Ecto neural progenitor cell (in vitro differentiated cells): ENCODE measurements at regions not wholly inside any gene's neighbourhood (a gene's known extent, or its start where the extent isn't known, plus 50 kb on each side); places are given as distances from the start of the nearest gene placed in this dataset.
"Not testable (repeated sequence)": the region's sequence is repeated elsewhere in the genome, so short reads cannot be mapped to it uniquely, and the experiment has no call there.

Experiments
- DNase-seq: peaks from one replicate; pipeline ENCODE4 v3.0.0-alpha.2; 2018; ENCODE audit warnings: low spot score

- no peak for DNase-seq
Measured at GRCh38 chr14:71240171-71240570, 332.9 kb downstream of the PCNX1 start.

DNA sequence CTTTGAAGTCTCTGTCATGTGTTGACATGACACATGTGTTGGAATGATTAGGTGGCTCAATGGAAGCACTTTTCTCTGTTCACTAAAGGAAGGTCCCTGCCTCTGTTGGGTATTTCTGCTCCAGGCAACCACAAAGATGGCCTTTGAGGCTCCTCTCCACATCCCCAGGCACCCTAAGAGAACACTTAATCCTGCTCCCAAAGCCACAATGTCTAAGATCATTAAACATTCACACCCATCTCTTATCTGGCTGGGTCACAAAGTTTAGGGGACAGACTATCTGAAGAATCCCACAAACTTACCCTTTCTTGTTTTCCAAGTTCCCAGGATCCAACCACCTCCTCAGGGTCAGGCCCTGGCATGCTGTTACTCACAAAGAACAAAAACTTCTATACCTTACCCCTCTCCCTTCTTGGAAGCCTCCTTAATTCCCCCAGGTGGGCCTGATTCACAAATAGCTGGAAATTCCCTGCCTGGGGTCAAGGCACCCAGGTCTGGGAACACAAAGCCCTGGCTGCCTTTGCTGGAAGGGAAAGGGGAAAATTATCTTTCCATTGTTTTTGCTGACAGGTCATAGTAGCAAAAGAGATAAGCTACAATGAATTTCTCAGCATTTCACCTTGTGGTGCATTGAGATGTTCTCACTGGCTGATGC lies 333.7 kb downstream of the PCNX1 start:
- no peak for DNase-seq

DNA sequence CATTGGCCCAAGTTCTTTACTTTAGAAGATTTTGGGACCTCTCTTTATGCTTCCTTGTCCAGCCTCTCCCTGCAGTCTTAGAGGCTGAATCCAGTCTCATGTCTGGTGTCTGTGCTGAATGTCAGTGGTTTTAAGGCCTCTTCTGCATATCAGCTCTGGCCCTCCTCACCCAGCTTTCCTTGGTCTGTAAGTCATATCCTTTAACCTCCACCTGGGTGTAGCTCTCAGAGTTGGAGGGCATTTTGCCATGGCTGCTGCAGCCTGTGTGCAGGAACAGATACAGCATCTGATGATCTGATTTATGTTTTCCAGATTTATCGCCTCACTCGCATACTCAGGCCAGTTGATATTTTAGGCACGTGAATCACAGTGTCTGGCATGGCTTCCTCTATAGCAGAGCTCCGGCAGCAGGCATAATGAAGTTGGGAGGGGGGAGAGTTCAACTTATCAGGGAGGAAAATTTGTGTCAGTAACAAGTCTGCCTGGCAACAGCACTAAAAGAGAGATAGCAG lies 335.0 kb downstream of the PCNX1 start:
- no peak for DNase-seq

DNA sequence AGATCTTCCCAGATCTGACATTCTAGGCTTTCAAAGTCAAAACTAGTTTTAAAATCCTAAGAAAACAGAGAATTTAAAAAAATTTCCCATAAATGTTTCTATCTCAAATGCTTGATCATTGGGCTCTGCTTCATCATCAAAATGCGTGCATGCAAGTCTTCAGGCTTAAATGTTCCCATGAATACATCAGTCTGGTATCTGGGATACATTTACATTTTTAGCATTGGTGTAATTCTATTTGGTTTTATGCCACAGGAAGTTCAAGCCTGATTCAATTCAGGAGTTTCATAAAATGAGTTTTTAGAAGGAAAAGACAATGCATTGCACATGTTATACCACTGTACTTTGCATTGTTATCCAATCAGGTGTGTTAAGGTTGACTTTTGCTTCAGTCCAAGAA lies 336.4 kb downstream of the PCNX1 start:
- DNase-seq, result no peak

GRCh38 chr14:71244341-71244740 lies 337.1 kb downstream of the PCNX1 start:
- DNase-seq, result no peak

DNA sequence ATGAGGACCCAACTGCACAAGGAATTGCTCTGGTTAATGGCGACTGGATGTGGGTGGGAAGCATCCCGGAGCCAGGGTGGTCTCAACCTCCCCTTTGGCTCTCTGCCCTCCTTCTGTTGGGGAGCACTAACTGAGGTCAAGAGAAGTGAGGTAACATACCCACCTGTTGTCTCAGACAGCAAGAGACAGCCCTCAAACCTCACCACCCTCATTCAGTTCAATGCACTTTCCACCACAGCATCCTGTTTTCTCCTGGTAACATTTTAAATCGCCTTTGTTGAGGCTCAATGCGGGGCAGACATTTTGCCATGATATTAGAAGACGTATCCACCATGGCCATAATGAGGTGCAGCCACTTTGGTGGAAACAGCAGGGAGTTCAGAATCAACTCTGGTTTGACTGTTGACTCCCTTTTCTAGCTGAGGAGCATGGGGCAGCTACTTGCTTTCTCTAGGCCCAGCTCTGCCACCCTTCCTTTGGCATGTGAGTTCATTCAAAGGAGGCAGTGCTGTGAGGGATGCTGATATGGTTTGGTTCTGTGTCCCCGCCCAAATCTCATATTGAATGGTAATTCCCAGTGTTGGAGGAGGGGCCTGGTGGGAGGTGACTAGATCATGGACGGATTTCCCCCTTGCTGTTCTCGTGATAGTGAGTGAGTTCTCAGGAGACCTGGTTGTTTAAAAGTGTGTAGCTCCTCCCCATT lies 338.6 kb downstream of the PCNX1 start:
- no peak for DNase-seq

DNA sequence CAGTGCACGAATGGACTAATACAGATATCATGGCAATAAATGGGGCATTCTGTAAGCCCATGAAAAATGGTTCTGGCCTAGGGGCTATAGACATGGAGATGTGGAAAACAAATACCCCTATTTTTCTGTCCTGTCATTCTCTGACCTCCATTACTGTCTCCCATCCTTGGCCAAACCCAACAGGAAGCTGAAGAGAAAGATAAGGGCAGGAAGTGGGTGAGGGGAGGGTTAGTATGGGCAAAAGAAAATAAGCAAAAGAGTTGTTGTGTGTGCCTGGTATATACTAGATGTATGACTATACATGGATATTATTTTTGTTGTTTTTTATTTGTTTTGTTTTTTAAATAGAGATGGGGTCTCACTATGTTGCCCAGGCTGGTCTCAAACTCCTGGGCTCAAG lies 339.3 kb downstream of the PCNX1 start:
- no peak for DNase-seq

- no peak for DNase-seq
Measured at GRCh38 chr14:71247106-71247505, 339.8 kb downstream of the PCNX1 start.

DNA sequence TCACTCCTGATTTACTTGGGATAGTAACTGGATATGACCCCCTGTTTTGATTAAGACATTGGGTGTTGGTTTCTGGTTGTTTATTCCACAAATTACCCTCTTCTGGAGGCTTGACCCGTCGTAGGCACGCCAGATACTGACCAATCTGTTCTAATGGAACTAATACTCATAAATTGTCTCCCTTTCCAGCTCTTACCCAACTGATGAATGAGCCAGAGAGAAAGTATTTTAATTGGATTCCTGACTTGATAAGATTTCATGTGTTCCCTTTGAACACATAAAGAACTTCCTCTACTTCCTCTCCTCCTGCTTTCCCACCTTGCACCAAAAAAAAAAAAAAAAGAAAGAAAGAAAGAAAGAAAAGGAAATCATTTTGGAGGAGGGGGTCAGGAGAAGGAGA lies 340.9 kb downstream of the PCNX1 start:
- DNase-seq, result no peak

- DNase-seq, result no peak
Measured at GRCh38 chr14:71250347-71250746, 343.1 kb downstream of the PCNX1 start.

GRCh38 chr14:71250791-71251190 lies 343.5 kb downstream of the PCNX1 start:
- DNase-seq, result no peak

GRCh38 chr14:71254091-71254719 lies 346.9 kb downstream of the PCNX1 start:
- not testable (repeated sequence) for DNase-seq

GRCh38 chr14:71261206-71261605 lies 353.9 kb downstream of the PCNX1 start:
- DNase-seq, result no peak

DNA sequence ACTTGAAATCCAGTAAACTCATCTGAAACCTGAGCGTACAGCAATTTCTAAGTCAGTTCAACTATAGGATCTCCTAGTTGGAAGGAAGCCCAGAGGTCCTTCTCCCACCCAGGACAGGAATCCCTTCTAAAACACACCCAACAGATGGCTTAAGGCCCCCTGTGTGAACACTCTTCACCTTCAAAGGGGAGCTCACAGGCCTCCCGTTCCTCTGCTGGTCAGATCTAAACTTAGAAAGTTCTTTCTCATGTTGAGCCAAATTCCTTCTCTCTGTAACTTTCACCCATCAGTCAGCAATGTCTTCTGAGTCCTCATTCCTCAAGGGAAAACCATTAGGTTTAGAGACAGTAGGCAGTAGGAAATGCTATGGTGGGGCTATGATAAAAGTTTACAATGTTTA lies 355.2 kb downstream of the PCNX1 start:
- DNase-seq, result no peak

- no peak for DNase-seq
Measured at GRCh38 chr14:71264260-71264659, 357.0 kb downstream of the PCNX1 start.

DNA sequence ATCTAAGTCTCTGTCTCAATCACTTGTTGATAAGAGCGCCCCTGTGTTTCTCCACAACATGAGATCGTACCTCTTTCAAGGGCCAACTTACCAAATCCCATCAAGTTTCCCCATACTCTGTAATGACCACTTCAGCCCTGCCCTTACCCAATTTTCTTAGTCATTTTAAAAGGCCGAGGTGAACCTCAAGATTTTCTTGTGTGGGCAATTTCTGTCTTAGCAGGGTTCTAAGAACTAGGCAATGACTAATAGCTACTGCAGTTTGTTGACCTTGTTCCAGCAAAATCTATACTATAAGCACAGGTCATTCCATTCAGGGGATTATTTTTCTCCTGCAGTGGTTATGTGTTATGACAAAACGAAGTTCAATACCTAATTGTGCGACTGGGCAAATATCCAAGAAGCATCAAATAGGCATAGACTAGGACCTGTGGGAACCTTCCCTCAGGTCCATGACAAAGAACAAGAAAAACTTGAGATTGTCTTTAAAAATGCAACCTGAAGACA lies 359.8 kb downstream of the PCNX1 start:
- no peak for DNase-seq

DNA sequence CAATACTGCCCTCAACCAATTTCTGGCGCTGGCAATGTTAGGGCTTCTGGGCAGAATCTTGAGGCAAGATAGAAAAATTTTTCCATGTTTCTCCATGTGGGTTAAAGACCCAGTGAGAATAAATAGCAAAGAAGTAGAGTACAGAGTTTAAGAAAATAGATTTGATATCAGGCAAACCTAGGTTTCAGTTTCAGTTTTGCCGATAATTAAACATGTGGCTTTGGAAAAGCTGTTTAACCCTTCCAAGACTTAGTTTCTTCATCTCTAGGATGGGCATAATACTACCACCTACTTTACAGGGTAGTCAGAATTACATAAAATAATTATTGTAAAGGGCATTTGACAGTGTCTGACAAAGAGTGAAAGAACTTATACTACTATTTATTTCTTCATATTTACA lies 360.4 kb downstream of the PCNX1 start:
- no peak for DNase-seq

- DNase-seq, result no peak
Measured at GRCh38 chr14:71270111-71270510, 362.9 kb downstream of the PCNX1 start.

- DNase-seq, result no peak
Measured at GRCh38 chr14:71271166-71271945, 364.1 kb downstream of the PCNX1 start.

DNA sequence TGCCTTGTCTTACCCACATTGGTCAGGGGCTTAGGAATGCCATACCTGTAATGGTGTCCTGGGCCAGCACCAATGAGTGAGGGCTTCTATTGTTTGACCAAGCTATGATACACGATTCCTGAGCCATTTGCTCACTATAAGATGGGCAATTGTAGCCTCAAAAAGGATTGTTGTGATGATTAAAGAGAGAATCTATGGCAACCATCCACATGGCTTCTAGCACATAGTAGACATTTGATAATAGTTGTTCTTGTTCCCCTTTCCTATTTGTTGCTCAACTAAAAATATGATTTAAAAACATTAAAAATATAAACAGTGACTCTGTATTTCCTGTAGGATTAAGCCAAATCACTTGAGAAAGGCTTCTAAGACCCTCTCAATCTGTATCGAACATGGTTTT lies 366.1 kb downstream of the PCNX1 start:
- no peak for DNase-seq

DNA sequence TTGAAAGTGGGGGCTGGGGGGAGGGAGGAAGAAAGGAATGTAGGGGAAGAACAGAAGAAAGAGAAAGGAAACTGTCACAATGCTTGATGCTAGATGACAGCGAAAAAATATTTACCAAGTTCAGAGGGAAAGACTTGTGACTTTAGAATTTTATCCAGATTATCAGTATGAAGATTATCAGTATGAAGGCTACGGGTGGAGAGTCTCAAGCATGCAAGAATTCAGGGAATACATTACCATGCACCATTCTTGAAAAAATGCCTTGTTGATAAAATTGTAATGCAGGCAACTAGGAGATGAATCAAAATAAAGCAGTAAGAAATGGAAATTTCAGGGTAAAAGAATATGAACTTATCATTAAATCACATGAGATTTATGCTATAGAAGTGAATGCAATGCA lies 376.8 kb downstream of the PCNX1 start:
- DNase-seq, result no peak

DNA sequence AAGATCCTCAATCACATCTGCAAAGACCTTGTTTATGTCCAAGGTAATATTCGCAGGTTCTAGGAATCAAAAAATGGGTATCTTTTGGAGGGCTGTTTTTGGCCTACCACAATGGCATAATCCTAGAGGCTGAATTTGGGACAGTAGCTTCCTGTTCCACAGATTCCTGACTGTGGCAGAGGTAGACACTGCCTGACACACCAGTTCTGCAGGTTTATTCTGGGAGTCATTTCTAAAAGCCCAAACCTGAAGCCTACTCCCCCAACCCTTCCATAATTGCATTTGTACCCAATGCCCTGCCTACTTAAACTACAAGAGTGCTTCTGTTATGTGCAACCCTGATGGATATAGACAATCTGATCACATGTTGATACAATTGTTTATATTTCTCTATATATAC lies 378.9 kb downstream of the PCNX1 start:
- DNase-seq, result no peak
